Esophagus squamous epithelium (tissue), 4 donors: ENCODE measurements at regions not wholly inside any gene's neighbourhood (a gene's known extent, or its start where the extent isn't known, plus 50 kb on each side); places are given as distances from the start of the nearest gene placed in this dataset.

Source experiments
- POLR2A ChIP-seq, 4 donors: fragments of 450-650 bp; IDR thresholded peaks; one replicate each; pipeline ENCODE4 v1.6.1; 2017; ENCODE audit warnings: antibody characterized with exemption in 4 of 4, mild to moderate bottlenecking in 4 of 4, moderate library complexity in 3 of 4
- TF ChIP-seq, protein P1 (sequence below), 6 experiments: fragments of 450-650 bp in 4 of 6; fragments of 200-600 bp in 2 of 6; sonication (generic) in 2 of 6; IDR thresholded peaks; one replicate each; pipeline ENCODE4 v1.5.1; 2016 to 2019; ENCODE audit warnings: antibody characterized with exemption in 6 of 6, mild to moderate bottlenecking in 4 of 6, moderate library complexity in 4 of 6

DNA sequence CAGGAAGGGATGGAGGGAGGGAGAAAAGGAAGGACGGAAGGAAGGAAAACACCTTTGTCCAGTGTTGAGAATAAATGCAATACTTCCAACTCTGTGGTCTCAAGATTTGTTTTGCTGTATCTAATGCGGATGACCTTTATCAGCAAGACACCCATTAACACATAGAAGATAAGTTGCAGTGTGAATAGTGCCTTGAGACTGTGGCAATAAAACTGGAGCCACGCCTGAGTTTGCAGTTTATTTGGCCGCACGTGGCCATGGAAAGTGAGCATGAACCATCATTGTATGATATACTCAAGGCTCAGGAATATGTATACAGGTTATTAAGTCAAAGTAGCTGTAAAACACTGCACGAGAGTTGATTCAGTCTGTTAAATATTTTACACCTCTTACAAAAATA, 113.6 kb upstream of the EEA1 start:
- TF ChIP-seq, protein P1, sequence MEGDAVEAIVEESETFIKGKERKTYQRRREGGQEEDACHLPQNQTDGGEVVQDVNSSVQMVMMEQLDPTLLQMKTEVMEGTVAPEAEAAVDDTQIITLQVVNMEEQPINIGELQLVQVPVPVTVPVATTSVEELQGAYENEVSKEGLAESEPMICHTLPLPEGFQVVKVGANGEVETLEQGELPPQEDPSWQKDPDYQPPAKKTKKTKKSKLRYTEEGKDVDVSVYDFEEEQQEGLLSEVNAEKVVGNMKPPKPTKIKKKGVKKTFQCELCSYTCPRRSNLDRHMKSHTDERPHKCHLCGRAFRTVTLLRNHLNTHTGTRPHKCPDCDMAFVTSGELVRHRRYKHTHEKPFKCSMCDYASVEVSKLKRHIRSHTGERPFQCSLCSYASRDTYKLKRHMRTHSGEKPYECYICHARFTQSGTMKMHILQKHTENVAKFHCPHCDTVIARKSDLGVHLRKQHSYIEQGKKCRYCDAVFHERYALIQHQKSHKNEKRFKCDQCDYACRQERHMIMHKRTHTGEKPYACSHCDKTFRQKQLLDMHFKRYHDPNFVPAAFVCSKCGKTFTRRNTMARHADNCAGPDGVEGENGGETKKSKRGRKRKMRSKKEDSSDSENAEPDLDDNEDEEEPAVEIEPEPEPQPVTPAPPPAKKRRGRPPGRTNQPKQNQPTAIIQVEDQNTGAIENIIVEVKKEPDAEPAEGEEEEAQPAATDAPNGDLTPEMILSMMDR (IDR thresholded peaks at IDR 0.05) = no peak
- no peak for TF ChIP-seq POLR2A (IDR thresholded peaks at IDR 0.05)
